Epithelial cell of esophagus (primary cell): ENCODE measurements at regions not wholly inside any gene's neighbourhood (a gene's known extent, or its start where the extent isn't known, plus 50 kb on each side); places are given as distances from the start of the nearest gene placed in this dataset.

Source experiments
- DNase-seq: peaks from one replicate; pipeline ENCODE4 v3.0.0; 2010; ENCODE audit warnings: low read depth
- H3K4me3 ChIP-seq: 2 replicates; pipeline ENCODE4 v1.5.1; 2011; ENCODE audit warnings: mild to moderate bottlenecking, low read length, control low read depth
- TF ChIP-seq, protein P1 (sequence below): IDR thresholded peaks from 2 replicates; pipeline ENCODE4 v1.5.1; 2011; ENCODE audit warnings: low read depth, mild to moderate bottlenecking, low read length, control low read depth, inconsistent platforms; ENCODE audit not compliant: insufficient read depth; ENCODE audit errors: missing control alignments

DNA sequence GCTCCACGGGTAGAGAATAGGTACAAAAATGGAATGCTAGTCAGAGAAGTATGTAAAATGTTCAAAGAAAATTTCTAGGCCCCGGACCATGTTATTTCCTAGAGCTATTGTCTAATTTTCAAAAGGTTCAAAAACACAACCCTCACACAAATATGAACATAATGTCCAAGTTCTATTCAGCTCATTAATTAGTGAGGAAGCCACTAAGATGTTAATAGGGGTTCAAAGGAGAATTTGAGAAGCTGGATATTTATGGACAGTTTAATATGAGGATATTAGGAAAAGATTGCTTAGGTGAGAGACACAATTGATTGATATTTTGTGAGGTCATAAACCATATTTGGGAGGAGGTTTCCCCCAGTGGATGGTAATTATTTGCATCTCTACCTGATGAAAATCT is 710.6 kb upstream of the ID2 start:
- H3K4me3 ChIP-seq, result no peak overlapping the region
- TF ChIP-seq, protein P1, sequence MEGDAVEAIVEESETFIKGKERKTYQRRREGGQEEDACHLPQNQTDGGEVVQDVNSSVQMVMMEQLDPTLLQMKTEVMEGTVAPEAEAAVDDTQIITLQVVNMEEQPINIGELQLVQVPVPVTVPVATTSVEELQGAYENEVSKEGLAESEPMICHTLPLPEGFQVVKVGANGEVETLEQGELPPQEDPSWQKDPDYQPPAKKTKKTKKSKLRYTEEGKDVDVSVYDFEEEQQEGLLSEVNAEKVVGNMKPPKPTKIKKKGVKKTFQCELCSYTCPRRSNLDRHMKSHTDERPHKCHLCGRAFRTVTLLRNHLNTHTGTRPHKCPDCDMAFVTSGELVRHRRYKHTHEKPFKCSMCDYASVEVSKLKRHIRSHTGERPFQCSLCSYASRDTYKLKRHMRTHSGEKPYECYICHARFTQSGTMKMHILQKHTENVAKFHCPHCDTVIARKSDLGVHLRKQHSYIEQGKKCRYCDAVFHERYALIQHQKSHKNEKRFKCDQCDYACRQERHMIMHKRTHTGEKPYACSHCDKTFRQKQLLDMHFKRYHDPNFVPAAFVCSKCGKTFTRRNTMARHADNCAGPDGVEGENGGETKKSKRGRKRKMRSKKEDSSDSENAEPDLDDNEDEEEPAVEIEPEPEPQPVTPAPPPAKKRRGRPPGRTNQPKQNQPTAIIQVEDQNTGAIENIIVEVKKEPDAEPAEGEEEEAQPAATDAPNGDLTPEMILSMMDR, result no peak
- DNase-seq, result no peak

DNA sequence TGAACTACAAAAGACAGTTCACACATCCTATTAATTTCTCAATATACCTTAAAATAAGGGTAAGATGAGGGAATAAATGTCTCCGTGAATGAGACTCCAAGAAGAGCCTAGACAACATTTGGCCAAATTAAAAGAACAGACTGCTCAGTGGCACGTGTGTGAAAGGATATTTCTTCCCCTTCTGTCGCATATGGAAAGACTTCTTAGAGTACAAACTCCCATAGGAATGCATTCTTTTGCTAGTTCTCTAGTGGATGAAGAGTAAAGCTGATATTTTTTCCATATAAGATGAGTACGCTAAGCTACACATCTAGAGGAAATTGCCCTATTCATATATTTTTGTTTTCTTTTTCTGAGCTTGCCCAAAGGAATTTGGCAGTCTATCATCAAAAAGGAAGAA is 710.0 kb upstream of the ID2 start:
- no peak overlapping the region for H3K4me3 ChIP-seq
- DNase-seq, result no peak
- TF ChIP-seq, protein P1, result no peak

DNA sequence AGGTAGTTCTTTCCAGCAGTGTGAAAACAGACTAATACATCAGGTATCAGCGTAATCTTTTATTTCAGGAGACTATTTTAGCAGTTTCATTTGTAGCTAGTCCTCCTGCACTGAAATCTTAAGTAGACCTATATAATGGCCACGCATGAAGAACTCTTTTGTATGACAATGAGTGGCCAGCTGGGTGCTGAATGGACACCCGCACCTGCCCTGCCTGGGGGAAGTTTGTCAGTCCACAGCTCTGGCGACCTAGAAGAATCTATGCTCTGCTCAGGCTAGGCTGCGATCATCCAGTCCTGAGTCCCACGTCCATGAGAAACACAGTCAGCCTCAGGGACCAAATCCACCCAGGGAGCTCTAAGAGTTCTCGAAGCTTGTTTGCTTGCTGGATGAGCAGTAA is 709.2 kb upstream of the ID2 start:
- DNase-seq, result no peak
- TF ChIP-seq, protein P1, result no peak

DNA sequence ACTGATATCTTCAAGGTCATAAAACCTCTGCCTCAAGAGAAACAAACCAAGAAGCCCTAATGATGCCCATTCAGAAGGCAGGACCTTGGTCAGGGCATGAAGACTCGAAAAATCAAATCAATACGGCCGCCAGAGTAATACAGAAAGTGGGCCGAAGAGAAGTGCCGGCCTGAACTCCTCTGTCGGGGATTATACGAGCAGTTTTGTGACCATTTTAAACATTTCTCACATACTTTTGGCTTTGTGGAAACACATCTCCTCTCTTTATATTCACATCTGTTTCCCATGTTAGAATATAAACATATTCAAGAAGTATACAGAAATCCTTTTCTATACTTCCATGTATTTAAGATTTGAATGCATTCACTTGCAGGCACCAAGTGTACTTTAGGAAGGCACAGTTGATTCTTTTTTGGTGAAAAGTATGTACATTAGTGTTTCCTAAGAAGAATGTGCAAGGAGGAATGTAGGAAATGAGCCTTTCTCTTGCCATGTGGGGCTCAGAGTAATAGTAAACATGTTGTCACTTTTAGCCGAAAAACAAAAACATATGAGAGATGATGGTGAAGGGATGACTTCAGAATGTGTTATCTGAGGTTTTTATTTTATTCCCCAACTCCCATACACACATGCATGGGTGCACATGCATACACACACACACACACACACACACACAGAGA is 707.9 kb upstream of the ID2 start:
- no peak overlapping the region for H3K4me3 ChIP-seq
- TF ChIP-seq, protein P1, result no peak
- no peak for DNase-seq

More for the DNA sequence above, 709.2 kb upstream of the ID2 start:
- no peak overlapping the region for H3K4me3 ChIP-seq

DNA sequence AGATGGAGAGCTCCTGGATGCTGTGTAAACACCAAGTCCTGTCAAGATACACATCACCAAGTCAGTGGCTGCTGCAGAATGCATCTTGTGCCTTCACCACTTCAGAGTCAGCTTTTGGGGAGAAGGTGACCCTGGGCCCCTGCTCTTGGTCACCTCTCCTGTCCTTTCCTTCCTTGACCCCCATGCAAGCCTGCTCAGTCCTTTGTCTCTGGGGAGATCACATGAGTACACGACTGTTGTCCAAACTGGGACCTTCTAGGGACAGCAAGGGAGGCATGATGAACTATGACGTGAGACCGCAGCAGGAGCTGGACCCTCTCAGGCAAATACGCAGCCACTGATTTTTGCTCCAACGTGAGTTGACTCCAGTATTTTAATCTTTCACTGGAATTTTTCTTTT is 706.9 kb upstream of the ID2 start:
- no peak overlapping the region for H3K4me3 ChIP-seq
- TF ChIP-seq, protein P1, result no peak
- DNase-seq, result no peak

DNA sequence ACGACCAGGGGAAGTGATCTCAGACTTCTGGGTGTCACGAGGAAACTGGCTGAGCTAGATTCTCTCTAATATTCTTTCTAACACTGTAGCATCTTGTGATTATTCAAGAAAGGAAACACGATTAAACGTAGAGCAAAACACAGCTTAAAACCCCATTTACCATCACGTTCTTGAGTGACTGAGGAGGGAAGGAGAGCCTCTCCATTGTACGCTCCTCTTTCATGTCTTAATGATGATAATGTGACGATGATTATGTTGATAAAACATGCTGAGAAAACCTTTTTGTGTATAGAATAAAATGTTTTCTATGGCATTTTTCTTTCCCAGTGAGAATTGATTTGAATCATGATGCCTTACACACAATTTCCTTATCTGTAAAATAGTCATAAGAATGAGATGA is 705.6 kb upstream of the ID2 start:
- TF ChIP-seq, protein P1, result no peak
- no peak for DNase-seq
- no peak overlapping the region for H3K4me3 ChIP-seq

DNA sequence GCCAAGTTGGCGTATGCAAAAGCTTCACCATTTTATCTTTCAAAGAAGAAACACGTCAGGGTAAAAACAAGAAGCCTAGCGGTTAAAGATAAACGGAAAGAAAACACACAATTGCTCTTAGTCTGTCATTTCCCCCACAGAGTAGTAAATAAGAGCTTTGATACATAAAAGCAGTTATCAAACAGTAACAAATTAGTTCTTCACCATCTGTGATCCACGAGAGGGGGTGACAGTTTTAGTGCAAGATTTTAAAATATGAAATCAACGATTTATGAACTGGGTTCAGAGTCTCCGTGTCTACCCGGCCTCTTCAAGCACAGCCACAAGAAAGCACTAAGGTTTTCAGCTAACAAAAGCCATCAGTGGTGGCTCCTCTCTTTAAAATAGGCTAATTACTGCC is 703.9 kb upstream of the ID2 start:
- TF ChIP-seq, protein P1, result no peak
- H3K4me3 ChIP-seq, result no peak overlapping the region
- no peak for DNase-seq
